ENCODE measurements at regions not wholly inside any gene's neighbourhood (a gene's known extent, or its start where the extent isn't known, plus 50 kb on each side); places are given as distances from the start of the nearest gene placed in this dataset.
A peak's percentile ranks its signal among the peaks of the same experiment; 100 is the strongest.
"Not testable (repeated sequence)": the region's sequence is repeated elsewhere in the genome, so short reads cannot be mapped to it uniquely, and the experiment has no call there.

- Histone ChIP-seq H3K27ac (ENCODE audit: low read depth, low read length) (no peak overlapping the region), H3K36me3 (ENCODE audit: control insufficient read depth in 2 of 3, insufficient read depth in 3 of 3, low read length in 3 of 3) (no peaks in the 10 kb centered on the region), H3K4me3 (ENCODE audit: low read length) (no peak overlapping the region), H3K9me3 (ENCODE audit: control insufficient read depth in 2 of 3, low read length in 3 of 3) (no peaks in the 10 kb centered on the region), H3K27me3 (ENCODE audit: control insufficient read depth in 2 of 2, insufficient read depth in 2 of 2, low read length in 2 of 2) (no peaks in the 10 kb centered on the region), H3K4me1 (ENCODE audit: control insufficient read depth in 2 of 2, insufficient read depth in 2 of 2, low read length in 2 of 2) (no peaks in the 10 kb centered on the region)
- peaks cover 0 to 12% (median 5%) of the 10 kb centered on the region in 5 donors for H3K27me3 Mint-ChIP-seq
- H3K4me3 Mint-ChIP-seq: no peak overlapping the region
- H3K9me3 Mint-ChIP-seq: peaks cover 0 to 31% (median 9%) of the 10 kb centered on the region in 11 donors
- no peak overlapping the region for H3K27ac Mint-ChIP-seq
- ChIA-PET CTCF (no interaction called here), POLR2A (no interaction called here)
- DNase-seq (no peak), ATAC-seq (no peak)
- no peaks in the 10 kb centered on the region for H3K4me1 Mint-ChIP-seq
- H3K36me3 Mint-ChIP-seq: peaks cover 0 to 11% (median 0%) of the 10 kb centered on the region in 5 donors
- intact Hi-C loops (cut with micrococcal nuclease): no loop called here
Observed at GRCh38 chr2:132279344-132279743, 117.6 kb upstream of the ANKRD30BL start.

GRCh38 chr2:132279930-132280615 is 118.3 kb upstream of the ANKRD30BL start:
- Histone ChIP-seq H3K9me3 (ENCODE audit: control insufficient read depth in 2 of 3, low read length in 3 of 3) (no peaks in the 10 kb centered on the region), H3K27me3 (ENCODE audit: control insufficient read depth in 2 of 2, insufficient read depth in 2 of 2, low read length in 2 of 2) (no peaks in the 10 kb centered on the region), H3K36me3 (ENCODE audit: control insufficient read depth in 2 of 3, insufficient read depth in 3 of 3, low read length in 3 of 3) (no peaks in the 10 kb centered on the region), H3K4me3 (ENCODE audit: low read length) (no peak overlapping the region), H3K27ac (ENCODE audit: low read depth, low read length) (no peak overlapping the region), H3K4me1 (ENCODE audit: control insufficient read depth in 2 of 2, insufficient read depth in 2 of 2, low read length in 2 of 2) (no peaks in the 10 kb centered on the region)
- ChIA-PET CTCF (no interaction called here), POLR2A (no interaction called here)
- H3K36me3 Mint-ChIP-seq: peaks cover 0 to 11% (median 0%) of the 10 kb centered on the region in 5 donors
- H3K27me3 Mint-ChIP-seq: peaks cover 0 to 12% (median 5%) of the 10 kb centered on the region in 5 donors
- H3K27ac Mint-ChIP-seq: no peak overlapping the region
- intact Hi-C loops (cut with micrococcal nuclease): no loop called here
- peaks cover 0 to 31% (median 9%) of the 10 kb centered on the region in 11 donors for H3K9me3 Mint-ChIP-seq
- no peak for DNase-seq
- no peak overlapping the region for H3K4me3 Mint-ChIP-seq
- peak; percentile 18 for ATAC-seq
- H3K4me1 Mint-ChIP-seq: no peaks in the 10 kb centered on the region

GRCh38 chr2:132280912-132281311 is 119.2 kb upstream of the ANKRD30BL start:
- no peak overlapping the region for H3K27ac Mint-ChIP-seq
- H3K4me3 Mint-ChIP-seq: no peak overlapping the region
- H3K27me3 ChIP-seq (ENCODE audit: control insufficient read depth in 2 of 2, insufficient read depth in 2 of 2, low read length in 2 of 2): no peaks in the 10 kb centered on the region
- peaks cover 0 to 12% (median 5%) of the 10 kb centered on the region in 5 donors for H3K27me3 Mint-ChIP-seq
- intact Hi-C loops (cut with micrococcal nuclease): no loop called here
- ChIA-PET CTCF (no interaction called here), POLR2A (no interaction called here)
- H3K4me1 ChIP-seq (ENCODE audit: control insufficient read depth in 2 of 2, insufficient read depth in 2 of 2, low read length in 2 of 2): no peaks in the 10 kb centered on the region
- H3K4me3 ChIP-seq (ENCODE audit: low read length): no peak overlapping the region
- H3K27ac ChIP-seq (ENCODE audit: low read depth, low read length): no peak overlapping the region
- DNase-seq: no peak
- H3K4me1 Mint-ChIP-seq: no peaks in the 10 kb centered on the region
- no peaks in the 10 kb centered on the region for H3K36me3 ChIP-seq (ENCODE audit: control insufficient read depth in 2 of 3, insufficient read depth in 3 of 3, low read length in 3 of 3)
- H3K9me3 ChIP-seq (ENCODE audit: control insufficient read depth in 2 of 3, low read length in 3 of 3): no peaks in the 10 kb centered on the region
- ATAC-seq: no peak
- H3K9me3 Mint-ChIP-seq: peaks cover 0 to 31% (median 9%) of the 10 kb centered on the region in 11 donors
- H3K36me3 Mint-ChIP-seq: peaks cover 0 to 11% (median 0%) of the 10 kb centered on the region in 5 donors

GRCh38 chr2:132282104-132282503 is 120.4 kb upstream of the ANKRD30BL start:
- H3K27ac ChIP-seq (ENCODE audit: low read depth, low read length); intact Hi-C loops (cut with micrococcal nuclease); H3K4me1 ChIP-seq (ENCODE audit: control insufficient read depth in 2 of 2, insufficient read depth in 2 of 2, low read length in 2 of 2); POLR2A ChIA-PET; DNase-seq; H3K27me3 ChIP-seq (ENCODE audit: control insufficient read depth in 2 of 2, insufficient read depth in 2 of 2, low read length in 2 of 2); CTCF ChIA-PET; H3K27ac Mint-ChIP-seq; H3K4me3 ChIP-seq (ENCODE audit: low read length); H3K4me1 Mint-ChIP-seq; H3K4me3 Mint-ChIP-seq; H3K36me3 ChIP-seq (ENCODE audit: control insufficient read depth in 2 of 3, insufficient read depth in 3 of 3, low read length in 3 of 3); H3K9me3 ChIP-seq (ENCODE audit: control insufficient read depth in 2 of 3, low read length in 3 of 3); ATAC-seq: not testable (repeated sequence)
- Mint-ChIP-seq H3K9me3 (peaks cover 0 to 26% (median 6%) of the 10 kb centered on the region in 11 donors), H3K36me3 (peaks cover 0 to 11% (median 0%) of the 10 kb centered on the region in 5 donors), H3K27me3 (peaks cover 0 to 12% (median 5%) of the 10 kb centered on the region in 5 donors)

- intact Hi-C loops (cut with micrococcal nuclease): no loop called here
- peaks cover 0 to 11% (median 0%) of the 10 kb centered on the region in 5 donors for H3K36me3 Mint-ChIP-seq
- Histone ChIP-seq H3K27me3 (ENCODE audit: control insufficient read depth in 2 of 2, insufficient read depth in 2 of 2, low read length in 2 of 2) (no peaks in the 10 kb centered on the region), H3K27ac (ENCODE audit: low read depth, low read length) (no peak overlapping the region), H3K9me3 (ENCODE audit: control insufficient read depth in 2 of 3, low read length in 3 of 3) (no peaks in the 10 kb centered on the region), H3K36me3 (ENCODE audit: control insufficient read depth in 2 of 3, insufficient read depth in 3 of 3, low read length in 3 of 3) (no peaks in the 10 kb centered on the region), H3K4me1 (ENCODE audit: control insufficient read depth in 2 of 2, insufficient read depth in 2 of 2, low read length in 2 of 2) (no peaks in the 10 kb centered on the region), H3K4me3 (ENCODE audit: low read length) (no peak overlapping the region)
- ATAC-seq: no peak
- no peaks in the 10 kb centered on the region for H3K4me1 Mint-ChIP-seq
- H3K9me3 Mint-ChIP-seq: peaks cover 0 to 21% (median 5%) of the 10 kb centered on the region in 11 donors
- H3K27ac Mint-ChIP-seq: no peak overlapping the region
- no peak overlapping the region for H3K4me3 Mint-ChIP-seq
- ChIA-PET POLR2A (no interaction called here), CTCF (no interaction called here)
- no peak for DNase-seq
- H3K27me3 Mint-ChIP-seq: peaks cover 0 to 12% (median 5%) of the 10 kb centered on the region in 5 donors
Observed at GRCh38 chr2:132282911-132283310, 121.2 kb upstream of the ANKRD30BL start.

GRCh38 chr2:132286289-132286911 is 124.6 kb upstream of the ANKRD30BL start:
- H3K9me3 Mint-ChIP-seq; CTCF ChIA-PET; DNase-seq; H3K27ac ChIP-seq (ENCODE audit: low read depth, low read length); H3K4me1 ChIP-seq (ENCODE audit: control insufficient read depth in 2 of 2, insufficient read depth in 2 of 2, low read length in 2 of 2); POLR2A ChIA-PET; H3K27me3 Mint-ChIP-seq; ATAC-seq; H3K9me3 ChIP-seq (ENCODE audit: control insufficient read depth in 2 of 3, low read length in 3 of 3); H3K36me3 Mint-ChIP-seq; H3K27ac Mint-ChIP-seq; intact Hi-C loops (cut with micrococcal nuclease); H3K36me3 ChIP-seq (ENCODE audit: control insufficient read depth in 2 of 3, insufficient read depth in 3 of 3, low read length in 3 of 3); H3K4me1 Mint-ChIP-seq; H3K27me3 ChIP-seq (ENCODE audit: control insufficient read depth in 2 of 2, insufficient read depth in 2 of 2, low read length in 2 of 2); H3K4me3 ChIP-seq (ENCODE audit: low read length); H3K4me3 Mint-ChIP-seq: not testable (repeated sequence)

- H3K27ac Mint-ChIP-seq; H3K4me1 Mint-ChIP-seq; H3K27me3 Mint-ChIP-seq; H3K4me1 ChIP-seq (ENCODE audit: control insufficient read depth in 2 of 2, insufficient read depth in 2 of 2, low read length in 2 of 2); ATAC-seq; intact Hi-C loops (cut with micrococcal nuclease); H3K36me3 ChIP-seq (ENCODE audit: control insufficient read depth in 2 of 3, insufficient read depth in 3 of 3, low read length in 3 of 3); H3K9me3 Mint-ChIP-seq; H3K27ac ChIP-seq (ENCODE audit: low read depth, low read length); H3K27me3 ChIP-seq (ENCODE audit: control insufficient read depth in 2 of 2, insufficient read depth in 2 of 2, low read length in 2 of 2); H3K4me3 Mint-ChIP-seq; H3K36me3 Mint-ChIP-seq; POLR2A ChIA-PET; H3K4me3 ChIP-seq (ENCODE audit: low read length); H3K9me3 ChIP-seq (ENCODE audit: control insufficient read depth in 2 of 3, low read length in 3 of 3); CTCF ChIA-PET; DNase-seq: not testable (repeated sequence)
Observed at GRCh38 chr2:132287910-132288309, 126.2 kb upstream of the ANKRD30BL start.
